ENCODE measurements at regions not wholly inside any gene's neighbourhood (a gene's known extent, or its start where the extent isn't known, plus 50 kb on each side); places are given as distances from the start of the nearest gene placed in this dataset.

GRCh38 chr20:4483486-4483885, 202.8 kb upstream of the PRNP start (continued):
- TF ChIP-seq, protein P1, sequence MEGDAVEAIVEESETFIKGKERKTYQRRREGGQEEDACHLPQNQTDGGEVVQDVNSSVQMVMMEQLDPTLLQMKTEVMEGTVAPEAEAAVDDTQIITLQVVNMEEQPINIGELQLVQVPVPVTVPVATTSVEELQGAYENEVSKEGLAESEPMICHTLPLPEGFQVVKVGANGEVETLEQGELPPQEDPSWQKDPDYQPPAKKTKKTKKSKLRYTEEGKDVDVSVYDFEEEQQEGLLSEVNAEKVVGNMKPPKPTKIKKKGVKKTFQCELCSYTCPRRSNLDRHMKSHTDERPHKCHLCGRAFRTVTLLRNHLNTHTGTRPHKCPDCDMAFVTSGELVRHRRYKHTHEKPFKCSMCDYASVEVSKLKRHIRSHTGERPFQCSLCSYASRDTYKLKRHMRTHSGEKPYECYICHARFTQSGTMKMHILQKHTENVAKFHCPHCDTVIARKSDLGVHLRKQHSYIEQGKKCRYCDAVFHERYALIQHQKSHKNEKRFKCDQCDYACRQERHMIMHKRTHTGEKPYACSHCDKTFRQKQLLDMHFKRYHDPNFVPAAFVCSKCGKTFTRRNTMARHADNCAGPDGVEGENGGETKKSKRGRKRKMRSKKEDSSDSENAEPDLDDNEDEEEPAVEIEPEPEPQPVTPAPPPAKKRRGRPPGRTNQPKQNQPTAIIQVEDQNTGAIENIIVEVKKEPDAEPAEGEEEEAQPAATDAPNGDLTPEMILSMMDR (IDR thresholded peaks at IDR 0.05; ENCODE audit: control extremely low read depth in 1 of 3, insufficient read depth in 1 of 3, low read depth in 1 of 3, low read length in 3 of 3) = no peak
- TF ChIP-seq EZH2 (IDR thresholded peaks at IDR 0.05; ENCODE audit: low read depth, low read length, severe bottlenecking) (no peak), CEBPB (IDR thresholded peaks at IDR 0.05; ENCODE audit: low read depth, low read length) (no peak), POU5F1 (IDR thresholded peaks at IDR 0.05; ENCODE audit: low read depth, low read length) (no peak), GTF2F1 (IDR thresholded peaks at IDR 0.05; ENCODE audit: borderline replicate concordance, low read depth, low read length) (no peak)
- TF ChIP-seq, protein P2, sequence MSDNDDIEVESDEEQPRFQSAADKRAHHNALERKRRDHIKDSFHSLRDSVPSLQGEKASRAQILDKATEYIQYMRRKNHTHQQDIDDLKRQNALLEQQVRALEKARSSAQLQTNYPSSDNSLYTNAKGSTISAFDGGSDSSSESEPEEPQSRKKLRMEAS (IDR thresholded peaks at IDR 0.05) = no peak

Measured in H1 (cell line).